NCI-H2107 treated with DMSO at 0.1 percent for 48 hours (cell line): ENCODE measurements at regions not wholly inside any gene's neighbourhood (a gene's known extent, or its start where the extent isn't known, plus 50 kb on each side); places are given as distances from the start of the nearest gene placed in this dataset.

ENCODE experiments used
- DNase-seq: peaks from one replicate; lab custom pipeline; 2025; ENCODE audit not compliant: unreplicated experiment; lab: John Stamatoyannopoulos, UW

DNA sequence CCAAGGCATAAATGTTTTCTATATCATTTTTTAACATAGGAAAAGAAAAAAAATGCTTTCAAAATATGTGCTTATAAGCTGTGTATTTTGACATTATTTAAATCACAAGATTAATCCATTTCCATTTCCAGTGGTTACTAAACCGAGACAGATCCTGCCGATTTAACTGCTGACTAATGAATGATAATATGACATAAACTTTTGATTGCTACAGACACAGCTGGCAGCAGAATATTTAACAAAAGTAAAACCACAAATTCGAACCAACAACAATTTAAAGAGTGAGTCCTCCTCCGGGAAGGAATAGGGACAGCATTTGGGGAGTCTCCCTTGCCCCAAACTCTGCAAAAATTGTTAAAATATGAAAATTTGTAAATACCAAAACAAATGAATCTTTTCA is 401.3 kb upstream of the DAB2 start:
- DNase-seq, result no peak

DNA sequence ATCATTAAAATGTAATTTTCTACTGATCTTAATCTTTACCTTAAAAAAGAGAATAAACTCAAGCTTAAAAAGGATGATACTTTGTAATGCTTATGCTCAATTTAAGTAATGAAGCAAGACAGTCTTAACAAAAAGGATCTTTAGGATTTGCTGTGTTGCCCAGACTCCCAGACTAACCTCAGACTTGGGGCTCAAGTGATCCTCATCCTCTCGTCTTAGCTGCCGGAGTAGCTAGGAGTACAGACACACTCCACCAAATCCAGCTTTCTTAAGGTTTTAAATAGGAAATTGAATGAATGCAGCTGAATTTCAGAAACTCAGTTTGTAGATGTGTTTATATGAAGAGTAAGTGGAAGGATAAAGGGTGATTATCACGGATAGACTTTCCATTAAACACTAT is 400.5 kb upstream of the DAB2 start:
- no peak for DNase-seq

DNA sequence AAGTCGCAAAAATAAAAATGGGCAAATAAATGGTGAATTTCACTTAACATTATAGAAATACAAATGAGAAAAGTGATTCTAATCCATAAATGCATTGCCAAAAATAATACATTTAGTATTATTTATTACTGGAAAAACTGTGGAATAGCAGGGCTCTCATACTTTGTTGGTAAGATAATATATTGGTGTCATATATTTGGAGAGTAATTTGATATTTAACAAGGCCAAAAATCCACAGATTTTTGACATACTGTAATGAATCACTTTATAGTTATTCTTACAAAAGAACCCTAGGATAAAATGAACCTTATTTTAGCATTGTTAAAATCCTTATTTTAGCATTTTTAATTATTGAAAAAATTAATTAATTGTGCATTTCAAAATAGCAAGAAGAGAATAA is 397.2 kb upstream of the DAB2 start:
- DNase-seq, result no peak

DNA sequence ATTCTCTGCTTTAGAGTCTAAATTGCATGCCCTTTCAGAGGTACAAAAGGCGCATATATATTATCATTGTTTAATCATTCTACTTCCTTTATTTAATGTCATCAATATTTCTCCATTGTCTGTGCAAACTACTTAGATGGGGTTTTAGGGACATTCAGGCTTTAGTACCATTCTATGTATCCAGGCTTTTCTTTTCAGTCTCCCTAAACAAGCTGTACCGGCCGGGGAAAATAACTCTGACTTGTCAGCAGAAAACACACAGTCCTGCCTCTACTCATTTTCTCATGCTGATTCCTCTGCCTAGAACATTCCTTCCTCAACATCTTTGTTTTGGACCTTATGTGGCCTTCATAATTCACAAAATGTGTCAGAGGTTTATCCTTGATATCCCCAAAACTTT is 392.1 kb upstream of the DAB2 start:
- DNase-seq, result no peak

DNA sequence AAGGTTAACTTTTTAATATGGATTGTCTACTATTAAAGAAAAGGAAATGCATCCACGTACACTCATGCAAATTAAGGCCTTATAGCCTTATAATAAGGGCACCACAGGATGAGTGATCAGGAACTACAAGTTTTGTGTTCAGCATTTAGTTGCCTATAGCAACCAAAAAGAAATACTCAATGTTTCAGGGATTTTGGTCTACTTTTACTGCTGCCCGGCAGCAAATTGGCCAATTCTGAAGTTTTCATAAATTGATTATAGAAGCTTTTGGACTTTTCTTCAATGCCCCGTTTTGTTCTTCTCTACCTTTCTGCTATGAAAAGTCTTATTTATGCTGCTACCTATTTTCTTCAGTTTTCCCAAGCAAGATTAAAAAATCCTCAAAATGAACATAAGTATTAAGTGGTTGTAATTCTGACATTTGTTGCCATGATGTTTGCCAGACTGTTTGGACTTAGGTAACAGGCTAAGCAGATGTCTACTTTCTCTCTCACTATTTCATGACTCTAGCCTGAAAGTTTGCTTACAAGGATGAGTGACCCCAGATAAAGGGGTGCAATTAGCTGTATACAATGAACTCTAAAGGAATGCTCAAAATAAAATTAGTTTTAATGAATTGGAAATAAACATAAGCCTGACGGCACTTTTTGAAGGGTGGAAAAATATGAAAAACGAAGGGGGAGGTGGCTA is 391.5 kb upstream of the DAB2 start:
- DNase-seq, result no peak

DNA sequence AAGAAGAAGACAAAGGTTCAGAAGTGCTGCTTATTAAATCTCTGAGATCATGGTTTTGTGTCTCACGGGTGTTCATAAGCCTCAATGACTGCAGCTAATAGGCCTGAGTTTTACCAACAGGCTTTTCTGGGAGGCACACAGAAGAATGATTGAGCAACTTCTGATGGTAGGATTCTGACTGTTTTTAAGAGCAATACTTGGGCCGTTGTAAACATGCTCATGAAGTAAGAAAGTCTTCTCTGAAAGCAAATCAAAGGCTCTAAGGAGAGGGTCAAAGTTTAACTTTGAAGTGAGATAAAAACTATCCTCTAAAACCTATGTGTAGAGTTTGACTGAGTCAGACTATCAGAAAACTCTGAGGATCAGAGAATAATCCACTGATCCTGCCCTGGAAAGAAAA is 390.9 kb upstream of the DAB2 start:
- DNase-seq, result no peak

DNA sequence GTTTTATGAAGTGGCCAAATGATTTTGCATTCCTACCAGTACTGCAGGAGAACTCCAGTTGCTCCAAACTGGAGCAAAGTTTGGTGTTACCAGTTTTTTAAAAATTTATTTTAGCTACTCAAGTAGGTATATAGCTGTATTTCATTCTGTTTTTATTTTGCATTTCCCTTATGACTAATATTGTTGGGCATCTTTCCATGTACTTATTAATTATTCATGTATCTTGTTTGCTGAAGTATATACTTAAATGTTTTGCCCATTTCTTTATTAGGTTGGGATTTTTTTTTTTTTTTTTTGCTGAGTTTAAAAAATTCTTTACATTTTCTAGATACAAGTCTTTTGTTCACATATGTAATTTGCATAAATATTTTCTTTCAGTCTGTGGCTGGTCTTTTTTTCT is 386.6 kb upstream of the DAB2 start:
- DNase-seq, result no peak

DNA sequence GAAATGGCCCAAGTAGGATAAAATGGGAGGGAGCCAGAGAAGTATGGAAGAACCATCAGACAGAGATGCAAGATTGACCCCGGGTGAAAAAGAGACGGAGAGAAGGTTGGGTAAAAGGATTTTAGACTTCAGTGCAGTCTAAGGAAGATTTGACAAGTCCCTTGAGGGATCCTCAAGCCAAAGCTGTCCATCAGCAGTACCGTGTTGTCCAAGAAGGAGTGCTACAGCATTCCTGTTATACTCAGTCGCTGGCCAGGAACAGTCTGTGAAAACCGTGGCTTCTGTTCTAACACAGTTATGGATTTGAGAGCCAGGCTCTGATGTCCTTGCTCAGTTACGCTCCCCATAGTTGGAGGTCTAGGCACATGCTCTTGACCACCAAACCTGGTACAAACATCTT is 383.9 kb upstream of the DAB2 start:
- DNase-seq, result no peak

DNA sequence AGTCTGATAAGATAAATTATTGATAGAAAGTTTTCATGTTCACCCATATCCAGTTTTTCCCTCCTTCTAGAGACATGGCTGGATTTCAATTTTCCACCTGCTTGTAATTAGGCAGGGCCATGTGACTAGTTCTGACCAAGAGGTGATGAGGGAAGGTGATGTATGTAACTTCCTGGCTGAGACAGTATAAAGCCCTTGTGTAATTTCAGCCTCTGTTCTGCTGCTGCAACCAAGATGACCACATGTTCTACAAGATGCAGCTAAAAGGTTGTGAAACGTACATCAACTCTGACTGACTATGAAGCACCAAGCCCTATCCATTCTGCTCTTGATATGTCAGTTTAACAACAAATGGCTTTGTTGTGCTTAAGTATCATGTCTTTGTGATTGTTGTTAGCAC is 376.5 kb upstream of the DAB2 start:
- DNase-seq, result no peak

DNA sequence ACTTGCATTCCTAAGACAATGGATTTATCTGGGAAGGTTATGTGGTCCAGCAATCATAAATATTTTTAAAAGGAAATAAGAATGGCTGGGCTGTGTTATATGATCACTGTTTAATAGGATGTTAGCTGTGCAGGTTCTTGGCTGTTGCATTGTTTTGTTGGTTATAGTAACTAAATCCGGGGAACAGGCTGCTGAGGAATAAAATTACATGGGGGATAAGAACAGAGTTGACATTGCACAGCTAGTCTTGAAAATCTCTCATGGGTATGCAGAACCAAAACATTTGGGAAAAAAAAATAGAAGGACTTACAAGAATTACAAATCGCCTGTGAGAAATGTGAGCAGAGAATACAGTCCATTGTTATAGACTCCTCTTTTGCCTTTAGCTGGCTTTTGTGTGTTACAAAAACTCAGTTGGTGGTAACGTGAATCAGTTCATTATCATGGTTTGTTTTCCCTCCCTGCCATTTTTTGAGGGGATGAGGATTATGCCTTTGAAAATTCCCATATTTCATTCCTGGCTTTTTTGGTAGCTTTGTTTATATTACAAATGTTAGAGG is 375.3 kb upstream of the DAB2 start:
- DNase-seq, result no peak

DNA sequence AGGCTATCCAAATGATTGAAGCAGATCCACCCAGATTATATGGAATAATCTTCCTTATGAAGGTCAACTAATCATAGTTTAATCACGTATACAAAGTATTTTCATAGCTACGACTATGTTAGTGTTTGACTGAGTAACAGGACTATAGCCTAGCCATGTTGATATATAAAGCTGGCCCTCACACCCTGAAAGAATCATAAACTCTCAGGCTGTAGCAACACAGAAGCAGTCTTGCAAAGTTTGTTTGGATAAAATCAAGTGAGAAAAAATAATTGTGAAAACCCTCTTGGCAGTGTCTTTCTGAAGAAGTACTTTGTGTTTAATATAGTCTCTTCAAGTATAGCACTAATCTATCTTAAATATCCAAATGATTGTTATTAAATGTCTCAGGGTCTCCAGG is 374.5 kb upstream of the DAB2 start:
- DNase-seq, result no peak

DNA sequence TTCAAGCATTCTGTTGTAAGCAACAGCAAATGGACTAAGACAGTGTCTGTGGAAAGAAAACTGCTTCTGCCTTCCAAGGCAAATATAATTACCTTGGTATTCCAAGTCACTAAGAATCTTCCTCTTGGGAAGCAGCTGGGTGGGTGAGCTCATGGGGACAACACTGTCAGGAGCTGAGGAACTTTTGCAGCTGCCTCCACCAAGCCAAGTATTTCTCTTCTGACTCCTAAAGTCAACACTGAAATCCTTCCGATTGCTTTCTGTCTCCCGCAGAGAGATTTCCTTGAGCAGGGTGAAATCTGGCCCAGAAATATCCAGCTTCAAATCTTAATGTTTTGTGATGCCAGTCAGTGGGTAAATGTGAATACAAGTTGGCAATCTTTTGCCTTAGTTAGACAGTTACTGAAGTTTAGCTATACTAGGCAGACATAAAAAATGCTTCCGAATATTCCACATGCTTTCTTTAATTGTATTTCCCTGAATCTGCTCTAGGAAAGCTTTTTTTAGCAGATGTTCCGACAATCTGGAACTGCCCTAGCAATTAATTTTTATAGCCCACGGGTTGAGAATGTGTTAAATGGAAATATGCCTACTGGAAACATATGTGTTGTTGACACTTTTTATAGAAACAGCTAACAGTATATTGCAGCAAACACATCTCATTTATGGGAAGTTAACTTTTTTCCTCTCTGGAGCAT is 369.9 kb upstream of the DAB2 start:
- DNase-seq, result no peak

DNA sequence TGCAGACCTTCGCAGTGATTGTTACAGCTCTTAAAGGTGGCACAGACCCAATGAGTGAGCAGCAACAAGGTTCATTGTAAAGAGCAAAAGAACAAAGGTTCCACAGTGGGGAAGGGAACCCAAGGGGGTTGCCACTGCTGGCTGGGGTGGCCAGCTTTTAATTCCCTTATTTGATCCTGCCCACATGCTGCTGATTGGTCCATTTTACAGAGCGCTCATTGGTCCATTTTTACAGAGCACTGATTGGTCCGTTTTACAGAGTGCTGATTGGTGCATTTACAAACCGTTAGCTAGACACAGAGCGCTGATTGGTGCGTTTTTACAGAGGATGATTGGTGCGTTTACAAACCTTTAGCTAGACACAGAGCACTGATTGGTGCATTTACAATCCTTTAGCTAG is 360.6 kb upstream of the DAB2 start:
- no peak for DNase-seq

DNA sequence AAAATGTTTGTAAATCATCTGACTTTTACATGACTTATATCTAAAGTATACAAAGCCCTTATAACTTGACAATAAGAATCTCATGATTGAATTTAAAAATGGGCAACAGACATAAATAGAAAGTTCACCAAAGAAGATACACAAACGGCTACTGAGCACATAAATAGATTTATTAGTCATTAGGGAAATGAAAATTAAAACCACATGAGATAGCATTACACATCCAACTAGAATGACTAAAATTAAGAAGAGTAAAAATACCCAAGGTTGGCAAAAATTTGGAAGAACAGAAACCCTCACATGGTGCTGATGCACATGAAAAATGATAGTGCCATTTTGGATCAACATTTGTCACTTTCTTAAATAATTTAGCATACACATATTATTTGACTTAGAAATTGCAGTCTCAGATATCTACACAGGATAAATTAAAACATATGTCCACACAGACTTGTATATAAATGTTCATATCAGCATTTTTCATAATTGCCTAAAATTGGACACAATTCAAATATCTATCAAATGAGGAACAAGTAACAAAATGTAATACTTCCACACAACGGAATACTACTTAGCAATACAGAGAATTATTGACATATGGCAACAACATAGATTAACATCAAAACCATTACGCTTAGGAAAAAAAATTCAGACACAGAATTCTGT is 359.1 kb upstream of the DAB2 start:
- DNase-seq, result no peak

DNA sequence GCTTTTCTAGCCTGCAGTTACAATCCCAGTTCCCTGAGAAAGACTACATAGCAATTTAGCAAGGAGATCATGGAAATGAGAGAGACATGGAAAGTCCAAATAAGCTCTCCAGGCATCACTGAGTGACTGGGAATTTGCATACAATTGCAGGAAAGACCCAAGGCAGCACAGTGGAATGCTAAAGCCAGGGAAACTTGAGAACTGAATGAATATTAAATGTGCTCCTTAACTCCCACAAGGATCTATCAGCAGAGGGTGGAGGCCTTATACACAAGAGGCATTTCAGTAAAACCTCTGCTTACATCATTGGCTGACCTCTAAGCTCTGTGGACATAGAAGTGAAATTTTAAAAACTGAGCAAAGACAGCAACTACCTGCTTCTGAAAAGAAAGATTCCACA is 355.6 kb upstream of the DAB2 start:
- DNase-seq, result no peak

DNA sequence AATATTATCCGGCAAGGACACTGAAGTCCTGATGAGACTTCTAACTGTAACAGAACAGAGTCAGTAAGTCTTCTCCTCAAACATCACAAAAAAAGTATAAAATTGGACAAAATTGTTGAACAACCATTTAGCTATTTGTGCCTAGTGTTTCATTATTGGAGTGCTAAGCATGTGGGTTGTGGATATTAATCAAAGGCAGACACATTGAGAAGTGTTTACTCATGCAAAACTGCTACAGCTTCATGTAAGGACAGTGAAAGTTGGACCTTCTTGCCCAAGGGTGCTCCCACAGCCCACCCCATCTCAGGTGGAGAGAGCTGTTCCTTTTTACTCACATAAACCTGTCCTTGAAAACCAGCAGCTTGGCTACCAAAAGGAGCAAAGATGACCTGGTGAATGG is 355.1 kb upstream of the DAB2 start:
- DNase-seq, result no peak

DNA sequence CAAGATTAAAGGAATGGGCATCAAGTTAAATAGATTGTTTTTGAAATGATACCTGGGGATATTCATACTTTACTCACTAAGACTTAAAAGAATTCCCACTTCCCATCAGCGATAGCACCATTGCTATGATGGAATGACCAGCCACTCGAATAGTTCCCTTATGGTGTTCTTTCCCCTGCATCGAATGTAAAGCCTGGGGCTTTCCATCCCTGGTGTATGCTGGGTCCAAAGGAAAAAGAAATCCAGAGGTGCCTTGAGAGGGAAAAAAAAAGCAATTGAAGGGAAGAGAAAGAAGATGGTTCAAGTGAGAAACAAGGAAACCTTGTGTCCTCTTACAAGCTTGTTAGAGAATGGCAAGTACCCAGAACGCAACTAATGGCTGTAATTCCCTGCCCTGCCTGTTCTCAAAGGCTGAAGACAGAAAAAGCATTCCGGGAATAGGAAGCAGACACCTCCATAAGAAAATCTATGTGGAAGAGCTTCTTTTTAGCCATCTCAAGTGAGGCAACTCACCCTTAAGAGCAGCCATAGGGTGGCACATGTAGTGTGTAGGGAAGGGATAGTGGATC is 351.1 kb upstream of the DAB2 start:
- no peak for DNase-seq

DNA sequence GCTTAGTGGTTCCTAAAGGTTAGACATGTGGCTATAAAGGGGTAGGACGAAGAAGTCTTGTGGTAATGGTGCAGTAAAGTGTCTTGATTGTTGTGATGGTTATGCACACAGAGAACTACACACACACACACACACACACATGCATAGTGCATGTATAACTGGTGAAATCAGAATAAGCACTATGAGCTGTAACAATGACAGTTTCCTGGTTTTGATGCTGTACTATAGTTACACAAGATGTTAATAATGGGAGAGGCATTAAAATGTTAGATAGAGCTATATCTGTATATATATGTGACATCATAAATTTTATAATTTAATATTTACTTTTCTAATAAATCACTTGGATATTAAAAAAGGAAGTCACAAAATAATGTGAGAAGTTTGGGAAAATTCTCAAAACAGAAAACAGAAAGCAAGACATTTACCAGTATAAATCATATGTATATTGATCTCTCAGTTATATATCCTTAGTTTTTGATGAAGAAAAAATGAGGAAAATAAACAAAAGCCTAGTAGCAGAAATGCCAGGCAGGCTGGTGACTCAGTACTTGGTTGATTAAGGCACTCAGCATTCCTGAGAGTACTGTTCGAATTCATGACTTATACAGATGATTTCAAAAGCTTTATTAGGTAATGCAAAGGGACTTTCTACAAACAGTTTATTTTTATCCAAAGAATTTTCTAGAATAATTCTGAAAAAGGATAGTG is 350.5 kb upstream of the DAB2 start:
- no peak for DNase-seq

DNA sequence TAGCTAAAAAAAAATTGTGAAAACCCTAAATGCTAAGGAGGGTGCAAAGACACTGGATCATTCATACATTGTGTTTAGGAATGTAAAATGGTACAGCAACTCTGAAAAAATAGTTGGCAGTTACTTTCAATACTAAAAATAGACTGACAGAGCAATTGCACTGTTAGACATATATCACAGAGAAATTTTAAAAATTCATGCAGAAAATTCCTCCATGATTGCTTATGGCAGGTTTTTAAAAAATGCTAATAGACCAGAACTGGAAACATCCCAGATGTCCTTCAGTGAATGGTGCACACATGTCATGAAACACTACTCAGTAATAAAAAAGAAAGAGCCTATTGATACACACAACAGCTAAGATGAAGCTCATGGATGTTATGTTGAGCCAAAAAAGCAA is 349.8 kb upstream of the DAB2 start:
- DNase-seq, result no peak

DNA sequence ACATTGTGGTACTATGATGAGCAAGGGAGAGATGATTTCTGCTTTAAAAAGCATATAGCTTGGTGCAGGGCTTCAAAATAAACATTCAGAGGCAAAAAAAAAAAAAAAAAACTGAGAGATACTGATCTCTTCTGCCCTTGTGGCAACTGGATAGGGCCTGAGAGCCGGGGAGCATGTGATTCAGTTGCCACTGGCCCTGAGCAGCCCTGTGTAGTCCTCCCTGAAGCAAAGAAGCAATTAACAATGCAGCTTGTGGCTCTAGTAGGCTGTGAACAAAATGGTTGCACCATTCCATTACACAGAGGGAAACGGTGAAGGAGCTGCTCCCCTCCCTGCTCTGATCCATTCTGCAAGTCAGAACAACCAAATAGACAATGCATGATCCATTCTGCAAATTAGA is 347.5 kb upstream of the DAB2 start:
- DNase-seq, result no peak

DNA sequence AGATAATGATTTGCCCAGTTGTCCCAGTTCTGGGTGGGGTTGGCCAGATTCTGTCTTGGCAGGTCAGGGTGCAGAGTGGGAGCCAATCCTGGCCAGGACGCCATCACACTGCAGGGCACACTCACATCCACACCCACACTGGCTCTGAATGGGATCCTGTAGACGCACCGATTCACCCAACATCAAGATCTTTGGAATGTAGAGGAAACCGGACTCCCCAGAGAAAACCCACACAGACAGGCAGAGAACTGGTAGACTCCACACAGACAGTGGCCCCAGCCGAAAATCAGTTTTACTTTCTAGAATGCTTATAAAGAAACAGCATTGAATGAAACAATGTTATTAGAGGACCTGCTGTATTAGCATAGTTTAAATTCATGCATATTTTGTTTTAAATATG is 343.1 kb upstream of the DAB2 start:
- DNase-seq, result no peak
